HepG2 (cell line): ENCODE measurements at regions not wholly inside any gene's neighbourhood (a gene's known extent, or its start where the extent isn't known, plus 50 kb on each side); places are given as distances from the start of the nearest gene placed in this dataset.

Source experiments
- BCLAF1 ChIP-seq: fragments of 450-650 bp; IDR thresholded peaks from 2 replicates; pipeline ENCODE4 v1.6.1; 2017; ENCODE audit warnings: mild to moderate bottlenecking
- HNRNPLL ChIP-seq: fragments of 200-400 bp; formaldehyde crosslinking; IDR thresholded peaks from 2 replicates; pipeline ENCODE4 v1.6.1; 2017; ENCODE audit warnings: mild to moderate bottlenecking, low read depth, low read length; ENCODE audit not compliant: poor library complexity, severe bottlenecking
- IKZF5 ChIP-seq: IDR thresholded peaks from 2 replicates; pipeline ENCODE4 v1.6.1; 2018; ENCODE audit warnings: missing genetic modification reagents, mild to moderate bottlenecking, missing compliant biosample characterization
- JDP2 ChIP-seq: sonication (generic); formaldehyde crosslinking; IDR thresholded peaks from 2 replicates; pipeline ENCODE4 v1.8.1; 2022; ENCODE audit warnings: missing genetic modification reagents, borderline replicate concordance
- MLXIP ChIP-seq: sonication (generic); formaldehyde crosslinking; IDR thresholded peaks from 2 replicates; pipeline ENCODE4 v1.9.0; 2021; ENCODE audit warnings: missing genetic modification reagents, borderline replicate concordance
- NFIC ChIP-seq: IDR thresholded peaks from 2 replicates; pipeline ENCODE4 v1.6.1; 2012; ENCODE audit warnings: mild to moderate bottlenecking, low read length, inconsistent platforms
- PHB2 ChIP-seq: fragments of 450-650 bp; IDR thresholded peaks from 2 replicates; pipeline ENCODE4 v1.6.1; 2018; ENCODE audit not compliant: partially characterized antibody
- RBAK ChIP-seq: sonication (generic); formaldehyde crosslinking; IDR thresholded peaks from 2 replicates; pipeline ENCODE4 v1.5.1; 2020; ENCODE audit warnings: mild to moderate bottlenecking, missing genetic modification reagents
- SNAPC5 ChIP-seq: sonication (generic); formaldehyde crosslinking; IDR thresholded peaks from 2 replicates; pipeline ENCODE4 v1.8.1; 2023; ENCODE audit warnings: mild to moderate bottlenecking, missing genetic modification reagents, borderline replicate concordance
- SP4 ChIP-seq: sonication (generic); formaldehyde crosslinking; IDR thresholded peaks from 2 replicates; pipeline ENCODE4 v1.8.1; 2023; ENCODE audit warnings: mild to moderate bottlenecking, missing genetic modification reagents
- TERF1 ChIP-seq: sonication (generic); formaldehyde crosslinking; IDR thresholded peaks from 2 replicates; pipeline ENCODE4 v1.8.0; 2022; ENCODE audit warnings: mild to moderate bottlenecking, missing genetic modification reagents, moderate library complexity
- TFDP2 ChIP-seq: sonication (generic); formaldehyde crosslinking; IDR thresholded peaks from 2 replicates; pipeline ENCODE4 v1.4.0; 2020; ENCODE audit warnings: missing genetic modification reagents
- ZBTB14 ChIP-seq: sonication (generic); formaldehyde crosslinking; IDR thresholded peaks from 2 replicates; pipeline ENCODE4 v1.4.0; 2020; ENCODE audit warnings: missing genetic modification reagents
- ZBTB42 ChIP-seq: sonication (generic); formaldehyde crosslinking; IDR thresholded peaks from 2 replicates; pipeline ENCODE4 v1.5.0; 2020; ENCODE audit warnings: mild to moderate bottlenecking, missing genetic modification reagents
- ZFP1 ChIP-seq: IDR thresholded peaks from 2 replicates; pipeline ENCODE4 v1.6.1; 2016

GRCh38 chr2:43131051-43131889 is 95.1 kb downstream of the ZFP36L2 start (continued):
- TF ChIP-seq TERF1 (no peak; the same call in 1 of the 2 replicates), HNRNPLL (no peak), ZBTB14 (CRISPR knock-in tag) (no peak), BCLAF1 (no peak), SP4 (CRISPR knock-in tag) (peak; percentile 47; the same call in 1 of the 2 replicates), IKZF5 (CRISPR knock-in tag) (peak; percentile 91), ZBTB42 (CRISPR knock-in tag) (no peak), PHB2 (no peak), ZFP1 (no peak), SNAPC5 (CRISPR knock-in tag) (no peak), RBAK (CRISPR knock-in tag) (no peak), TFDP2 (no peak; the same call in 1 of the 2 replicates), JDP2 (CRISPR knock-in tag) (no peak), MLXIP (CRISPR knock-in tag) (no peak), NFIC (no peak)
